ENCODE measurements at regions not wholly inside any gene's neighbourhood (a gene's known extent, or its start where the extent isn't known, plus 50 kb on each side); places are given as distances from the start of the nearest gene placed in this dataset.

DNA sequence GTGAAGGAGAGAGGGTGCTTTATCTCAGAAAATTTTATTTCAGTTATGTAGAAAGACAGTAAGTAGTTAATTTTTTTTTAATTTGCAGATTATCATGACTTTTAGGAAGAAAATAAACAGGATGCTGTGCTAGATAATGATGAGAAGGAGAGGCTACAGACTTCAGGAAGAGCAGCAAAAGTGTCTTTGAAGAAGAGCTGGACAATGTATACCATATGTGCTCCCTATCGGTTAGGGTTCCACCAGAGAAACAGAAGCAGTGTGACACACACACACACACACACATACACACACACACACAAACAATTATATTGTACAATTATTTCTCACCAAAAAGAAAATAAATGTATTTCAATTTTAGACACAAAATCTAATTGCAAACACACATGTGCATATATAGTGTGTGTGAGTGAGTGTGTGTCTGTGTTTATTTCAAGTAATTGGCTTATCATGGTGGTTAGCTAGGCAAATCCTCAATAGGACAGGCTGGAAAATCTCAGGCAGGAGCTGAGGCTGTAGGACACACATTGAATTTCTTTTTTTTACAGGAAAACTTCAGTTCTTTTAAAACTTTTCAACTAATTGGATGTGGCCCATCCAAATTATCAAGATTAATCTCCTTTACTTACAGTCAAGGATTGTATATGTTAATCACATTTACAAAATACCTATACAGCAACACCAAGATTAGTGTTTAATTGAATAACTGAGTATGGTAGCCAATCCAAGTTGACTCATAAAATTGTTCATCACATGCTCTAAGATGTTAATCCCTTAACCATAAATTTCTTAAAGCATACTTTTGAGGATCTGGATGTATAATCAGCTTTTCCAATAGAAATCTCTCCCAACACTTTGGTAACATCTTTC lies 235.8 kb upstream of the DCN start:
- no peak for DNase-seq

DNA sequence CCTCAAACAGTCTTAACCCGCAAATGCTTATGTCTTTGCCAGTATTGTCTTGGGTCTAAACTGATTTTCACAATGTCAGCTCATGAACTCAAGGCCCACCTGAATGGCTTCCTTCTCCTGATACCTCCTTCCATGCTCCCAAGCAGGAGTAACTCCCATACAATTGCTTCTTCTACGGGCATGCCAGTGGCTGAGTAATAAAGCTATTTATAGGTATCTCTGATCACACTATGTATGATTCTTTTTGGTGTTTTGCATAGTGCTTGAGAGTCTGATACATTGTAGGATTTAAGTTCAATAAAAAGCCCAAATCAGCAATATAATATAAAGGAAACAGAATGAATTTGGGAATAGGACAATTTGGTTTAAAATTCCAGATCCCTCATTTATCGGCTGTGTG lies 235.0 kb upstream of the DCN start:
- DNase-seq = no peak

DNA sequence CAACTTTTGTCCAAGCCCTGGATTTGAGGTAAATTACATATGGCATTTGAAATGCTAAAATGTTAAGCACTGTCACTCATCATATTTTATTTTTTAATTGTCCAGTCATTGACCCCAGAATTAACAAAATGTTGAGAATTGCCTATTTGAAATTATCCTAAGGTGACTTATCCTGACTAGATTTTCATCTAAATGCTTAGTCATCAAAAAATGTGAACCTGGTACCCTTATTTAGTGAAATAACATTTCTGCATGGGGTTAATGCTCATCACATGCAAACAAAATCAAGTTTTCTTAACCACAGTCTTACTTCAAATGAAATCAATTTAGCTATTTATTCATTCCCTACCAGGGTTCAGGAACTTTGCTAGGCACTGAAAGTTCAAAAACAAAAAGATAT lies 232.0 kb upstream of the DCN start:
- no peak for DNase-seq

- no peak for DNase-seq
Measured at GRCh38 chr12:91413581-91414546, 231.2 kb upstream of the DCN start.

- peak; percentile 11 for DNase-seq
Measured at GRCh38 chr12:91406920-91407341, 224.3 kb upstream of the DCN start.

DNA sequence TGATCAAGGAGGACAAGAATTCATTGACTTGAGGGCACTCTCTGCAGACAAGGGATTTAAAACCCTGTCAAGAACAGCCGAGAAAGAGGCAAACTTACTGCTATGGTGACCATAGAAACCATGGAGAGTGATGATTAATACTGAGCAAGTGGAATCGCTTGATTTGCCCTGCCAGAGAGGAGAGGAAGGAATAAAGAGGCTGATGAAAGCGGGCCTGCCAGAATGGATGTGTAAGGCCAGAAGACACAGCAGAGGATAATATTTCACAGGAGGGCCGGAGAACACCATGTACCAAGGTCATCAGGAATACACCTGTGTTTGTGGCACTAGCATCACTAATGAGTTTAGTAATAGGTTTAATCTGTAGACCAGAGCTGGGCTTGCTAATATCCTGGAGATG lies 221.8 kb upstream of the DCN start:
- DNase-seq = no peak

GRCh38 chr12:91401190-91401589 lies 218.6 kb upstream of the DCN start:
- no peak for DNase-seq

DNA sequence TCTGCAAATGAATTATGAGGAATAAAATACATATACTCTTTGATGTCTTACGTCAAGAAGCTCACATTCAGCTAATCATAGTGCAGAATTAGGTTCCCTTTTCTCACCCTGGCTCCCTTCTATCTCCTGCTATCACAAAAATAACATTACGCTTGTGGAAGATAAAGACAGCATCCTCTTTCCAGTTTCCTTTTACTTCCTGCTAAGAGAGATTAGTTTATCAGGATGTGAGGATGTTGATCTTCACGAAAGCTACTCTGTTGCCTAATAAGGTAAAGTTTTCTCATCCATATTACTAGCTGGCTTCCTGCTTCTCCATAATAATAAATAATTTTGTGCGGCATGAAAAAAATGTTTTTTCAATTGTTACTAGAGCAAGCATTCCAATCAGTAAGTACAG lies 217.7 kb upstream of the DCN start:
- DNase-seq = no peak

DNA sequence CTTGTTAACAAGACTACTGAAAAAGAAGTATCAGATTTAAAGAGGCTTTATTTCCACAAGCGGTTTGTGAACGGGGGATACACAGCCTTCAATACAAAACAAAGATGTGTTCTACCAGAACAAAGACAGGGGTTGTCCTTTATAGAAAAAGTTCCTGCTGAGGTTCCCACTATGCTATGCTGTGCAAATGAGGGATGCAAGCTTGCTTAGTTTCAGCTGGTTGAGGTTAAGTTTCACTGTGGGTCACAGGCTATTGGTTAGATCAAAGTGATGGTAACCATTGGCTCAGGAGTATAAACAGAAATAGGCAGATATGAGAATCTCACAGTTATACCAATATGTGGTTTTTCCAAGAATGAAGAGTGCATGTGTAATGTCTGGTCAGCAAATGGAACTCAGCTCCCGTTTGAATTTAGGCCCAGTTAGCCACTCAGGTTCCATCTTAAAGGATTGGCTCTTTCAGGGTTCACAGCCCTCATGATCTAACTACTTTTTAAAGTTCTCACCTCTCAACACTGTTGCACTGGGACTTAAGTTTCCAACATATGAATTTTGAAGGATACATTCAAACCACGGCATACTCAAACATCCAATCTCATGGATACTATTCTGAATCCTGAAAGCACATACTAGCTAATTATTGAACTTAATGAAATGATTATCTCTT lies 215.4 kb upstream of the DCN start:
- no peak for DNase-seq

DNA sequence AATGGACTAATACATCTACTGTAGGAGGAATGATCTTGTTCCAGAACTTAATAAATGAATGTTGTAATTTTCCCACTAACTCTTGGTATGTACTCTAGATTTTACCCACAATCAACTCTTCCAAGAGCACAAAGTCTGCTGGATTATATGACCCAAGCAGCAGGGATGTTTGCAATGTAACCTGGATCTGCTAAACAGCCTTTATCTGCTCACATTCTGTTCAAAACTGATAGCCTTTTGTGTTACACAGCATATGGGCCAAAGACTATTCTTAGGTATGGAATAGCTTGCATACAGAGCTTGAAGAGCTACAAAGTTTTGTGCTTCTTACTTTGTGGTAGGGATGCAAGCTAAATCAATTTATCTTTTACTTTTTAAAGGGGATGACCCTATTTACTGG lies 213.7 kb upstream of the DCN start:
- no peak for DNase-seq

DNA sequence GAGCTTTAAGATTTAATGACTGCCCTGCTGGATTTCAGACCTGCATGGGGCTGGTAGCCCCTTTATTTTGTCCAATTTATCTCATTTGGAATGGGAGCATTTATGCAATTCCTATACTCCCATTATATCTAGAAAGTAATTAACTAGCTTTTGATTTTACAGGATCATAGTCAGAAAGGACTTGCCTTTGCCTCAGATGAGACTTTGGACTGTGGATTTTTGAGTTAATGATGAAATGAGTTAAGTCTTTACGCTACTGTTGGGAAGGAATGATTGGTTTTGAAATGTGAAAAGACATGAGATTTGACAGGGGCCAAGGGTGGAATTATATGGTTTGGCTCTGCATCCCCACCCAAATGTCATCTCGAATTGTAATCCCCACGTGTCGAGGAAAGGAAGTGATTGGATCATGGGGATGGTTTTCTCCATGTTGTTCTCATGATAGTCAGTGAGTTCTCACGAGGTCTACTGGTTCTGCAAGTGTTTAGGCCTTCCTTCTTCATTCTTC lies 213.1 kb upstream of the DCN start:
- DNase-seq = no peak

DNA sequence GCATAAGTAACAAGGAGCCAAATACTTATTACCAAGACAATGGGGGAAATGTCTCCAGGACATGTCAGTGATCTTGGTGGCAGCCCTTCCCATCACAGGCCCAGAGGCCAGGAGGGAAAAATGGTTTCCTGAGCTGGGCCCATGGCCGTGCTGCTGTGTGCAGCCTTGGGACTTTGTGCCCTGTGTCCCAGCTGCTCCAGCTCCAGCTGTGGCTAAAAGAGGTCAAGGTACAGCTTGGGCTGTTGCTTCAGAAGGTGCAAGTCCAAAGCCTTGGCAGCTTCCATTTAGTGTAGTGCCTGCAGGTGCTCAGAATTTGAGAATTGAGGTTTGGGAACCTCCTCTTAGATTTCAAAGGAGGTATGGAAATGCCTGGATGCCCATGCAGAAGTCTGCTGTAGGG lies 212.3 kb upstream of the DCN start:
- no peak for DNase-seq

- DNase-seq = no peak
Measured at GRCh38 chr12:91388573-91388972, 206.0 kb upstream of the DCN start.

- no peak for DNase-seq
Measured at GRCh38 chr12:91387461-91388134, 205.0 kb upstream of the DCN start.

GRCh38 chr12:91384806-91385205 lies 202.2 kb upstream of the DCN start:
- no peak for DNase-seq

GRCh38 chr12:91384366-91384765 lies 201.7 kb upstream of the DCN start:
- DNase-seq = no peak

DNA sequence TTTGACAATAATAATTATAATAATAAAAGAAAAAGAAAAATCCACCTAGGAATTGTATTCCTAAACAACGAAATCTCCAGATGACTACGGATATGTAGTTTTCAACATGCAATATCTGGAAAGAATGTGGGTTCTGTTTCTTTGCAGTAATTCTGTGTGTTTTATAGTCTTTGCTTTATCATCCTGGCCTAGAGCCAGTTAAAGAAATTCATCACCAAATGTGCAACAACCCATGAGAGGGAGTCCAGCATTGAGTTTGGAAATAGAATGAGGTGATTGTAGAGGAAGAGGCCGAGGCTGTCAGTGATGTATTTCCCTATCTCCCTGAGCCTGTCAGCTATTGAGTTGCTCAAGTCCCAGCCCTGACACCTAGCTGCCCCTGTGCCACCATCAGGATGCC lies 200.5 kb upstream of the DCN start:
- no peak for DNase-seq

DNA sequence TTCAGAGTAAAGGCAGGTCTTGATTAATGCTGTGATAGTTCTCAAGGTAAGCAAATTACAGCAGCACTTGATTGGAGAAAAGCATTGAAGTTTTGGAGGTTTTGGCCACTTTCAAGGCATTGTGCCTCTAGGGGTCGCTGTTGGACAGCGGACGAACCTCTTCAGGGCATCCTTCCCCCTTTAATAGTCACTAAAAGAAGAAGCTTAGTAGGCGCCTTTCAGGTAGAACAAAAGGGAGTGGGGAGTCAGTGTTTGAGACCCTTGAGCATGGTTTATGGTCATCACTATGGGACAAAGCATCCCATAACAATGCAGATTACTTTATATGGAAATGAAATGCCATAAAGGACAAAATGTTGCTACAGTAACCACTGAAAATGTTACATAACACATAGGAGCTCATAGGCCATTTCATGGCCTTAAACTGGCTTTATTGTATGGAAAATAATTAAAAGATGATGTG lies 199.5 kb upstream of the DCN start:
- peak; percentile 86 for DNase-seq

GRCh38 chr12:91381309-91381804 lies 198.7 kb upstream of the DCN start:
- no peak for DNase-seq

- no peak for DNase-seq
Measured at GRCh38 chr12:91380631-91381030, 198.0 kb upstream of the DCN start.

- no peak for DNase-seq
Measured at GRCh38 chr12:91379051-91379775, 196.6 kb upstream of the DCN start.

DNA sequence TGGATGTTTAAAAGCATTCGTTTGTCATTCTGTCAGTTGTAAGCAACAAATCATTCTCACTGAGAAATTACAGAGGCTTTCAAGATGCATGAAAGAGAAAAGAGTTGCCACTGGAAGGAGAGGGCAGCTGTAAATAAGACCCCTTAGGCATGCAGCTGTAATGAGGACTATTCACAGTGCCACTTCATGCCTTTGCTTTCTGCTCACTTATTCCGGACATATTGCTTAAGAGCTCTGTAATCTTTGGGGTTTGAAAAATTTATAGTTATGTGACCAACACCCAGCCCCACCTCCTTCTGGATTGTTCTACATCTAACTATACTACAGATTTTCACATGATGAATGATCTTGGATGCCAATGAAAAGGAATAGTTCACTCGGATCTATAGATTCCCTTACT lies 194.8 kb upstream of the DCN start:
- DNase-seq = no peak
